ENCODE measurements at regions not wholly inside any gene's neighbourhood (a gene's known extent, or its start where the extent isn't known, plus 50 kb on each side); places are given as distances from the start of the nearest gene placed in this dataset.

- TF ChIP-seq MBD1 (CRISPR knock-in tag; IDR thresholded peaks at IDR 0.05) = no peak
- TF ChIP-seq ZNF436 (CRISPR knock-in tag; IDR thresholded peaks at IDR 0.05) = no peak
- TF ChIP-seq HNRNPK (IDR thresholded peaks at IDR 0.05; ENCODE audit: low read depth, low read length, poor library complexity, severe bottlenecking) = no peak
- TF ChIP-seq ZC3H11A (IDR thresholded peaks at IDR 0.05; ENCODE audit: low read depth, low read length) = no peak
Measured at GRCh38 chr2:15073664-15074063, 441.1 kb downstream of the LRATD1 start (continued).

- no peaks in the 10 kb centered on the region for H4K20me1 ChIP-seq (replicated peaks; ENCODE audit: control insufficient read depth, insufficient read depth, low read length)
- FAIRE-seq = no peak
Measured at GRCh38 chr2:15074319-15074718, 441.8 kb downstream of the LRATD1 start.

More at GRCh38 chr2:15074319-15074718, 441.8 kb downstream of the LRATD1 start:
- Histone ChIP-seq H3K9me3 (replicated peaks; ENCODE audit: control insufficient read depth, insufficient read depth, low read depth, low read length) (no peaks in the 10 kb centered on the region), H3K27ac (ENCODE audit: extremely low read depth, low read depth, low read length) (no peak overlapping the region), H3K4me3 (no peak overlapping the region), H3K79me2 (ENCODE audit: control insufficient read depth, insufficient read depth, low read length) (no peaks in the 10 kb centered on the region), H3K27me3 (ENCODE audit: control insufficient read depth in 2 of 2, insufficient read depth in 2 of 2, low read length in 2 of 2) (no peaks in the 10 kb centered on the region; a peak in 1 of 5 replicates), H3K9me1 (ENCODE audit: control insufficient read depth, insufficient read depth, low read length) (no peaks in the 10 kb centered on the region), H3K9ac (ENCODE audit: insufficient read depth in 1 of 2, low read depth in 2 of 2, low read length in 2 of 2) (no peak overlapping the region), H2AFZ (ENCODE audit: low read depth, low read length) (no peak overlapping the region), H3K36me3 (ENCODE audit: control insufficient read depth, insufficient read depth, low read length) (no peaks in the 10 kb centered on the region), H3K4me2 (ENCODE audit: insufficient read depth, low read length) (no peak overlapping the region), H3K4me1 (replicated peaks in 1 of 2; ENCODE audit: control insufficient read depth in 2 of 2, insufficient read depth in 2 of 2, low read length in 2 of 2) (no peaks in the 10 kb centered on the region)
- intact Hi-C loops (cut with micrococcal nuclease) = no loop called here
- ChIA-PET POLR2A (no interaction called here), CTCF (ENCODE audit: low intra/inter-chr PET ratio) (no interaction called here)
- DNase-seq (ENCODE audit: extremely low read depth in 1 of 4, low spot score in 3 of 4) = no peak
- no TSS peak for BruUV-seq (replicated peaks)
- no peak for ATAC-seq
- in situ Hi-C loops (cut with MboI) = no loop called here
- TF ChIP-seq CUX1 (CRISPR knock-in tag; IDR thresholded peaks at IDR 0.05) (no peak), PCBP2 (IDR thresholded peaks at IDR 0.05; ENCODE audit: low read depth, low read length, poor library complexity, severe bottlenecking) (peak; percentile 80)

All from K562 (cell line).